ENCODE measurements at regions not wholly inside any gene's neighbourhood (a gene's known extent, or its start where the extent isn't known, plus 50 kb on each side); places are given as distances from the start of the nearest gene placed in this dataset.

- H3K4me2 ChIP-seq: no peak overlapping the region
- no peak overlapping the region for H3K9ac ChIP-seq
- H3K4me3 ChIP-seq: no peak overlapping the region
- TF ChIP-seq Cebpa-rat (IDR thresholded peaks at IDR 0.05): no peak
- no peaks in the 10 kb centered on the region for H3K9me3 ChIP-seq
- no peaks in the 10 kb centered on the region for H3K36me3 ChIP-seq
- H3K4me1 ChIP-seq: no peaks in the 10 kb centered on the region
- no peaks in the 10 kb centered on the region for H3K27me3 ChIP-seq
- no peaks in the 10 kb centered on the region for H4K20me1 ChIP-seq
- H3K27ac ChIP-seq: no peak overlapping the region
Measured at GRCh38 chr2:38152913-38153312, 77.0 kb upstream of the CYP1B1 start.

GRCh38 chr2:38152035-38152434, 76.1 kb upstream of the CYP1B1 start:
- H3K4me1 ChIP-seq: no peaks in the 10 kb centered on the region
- no peaks in the 10 kb centered on the region for H4K20me1 ChIP-seq
- no peak overlapping the region for H3K9ac ChIP-seq
- no peak overlapping the region for H3K4me2 ChIP-seq
- H3K27me3 ChIP-seq: no peaks in the 10 kb centered on the region
- no peak for TF ChIP-seq Cebpa-rat (IDR thresholded peaks at IDR 0.05)
- H3K27ac ChIP-seq: no peak overlapping the region
- H3K9me3 ChIP-seq: no peaks in the 10 kb centered on the region
- H3K4me3 ChIP-seq: no peak overlapping the region
- H3K36me3 ChIP-seq: no peaks in the 10 kb centered on the region

DNA sequence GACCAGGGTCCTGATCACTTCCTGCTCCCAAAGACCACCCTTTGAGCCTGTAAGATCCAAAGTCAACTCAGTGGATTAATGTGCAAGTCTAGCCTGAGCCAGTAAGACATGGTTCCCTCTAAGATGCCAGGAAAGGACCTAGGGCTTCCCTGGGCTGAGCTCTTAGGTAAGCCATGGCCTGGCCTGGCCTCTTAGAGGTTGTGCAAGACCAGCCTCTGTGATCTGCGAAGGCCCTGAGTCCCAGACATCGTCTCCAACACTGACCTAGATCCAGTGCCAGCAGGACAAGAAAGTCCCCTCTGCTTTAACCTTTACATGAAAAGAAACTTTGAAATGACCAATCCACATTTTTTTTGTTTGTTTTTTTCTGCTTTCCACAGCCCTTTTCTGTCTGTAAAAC, 73.6 kb upstream of the CYP1B1 start:
- Histone ChIP-seq H3K4me2 (no peak overlapping the region), H3K9ac (no peak overlapping the region), H3K9me3 (no peaks in the 10 kb centered on the region), H3K27me3 (no peaks in the 10 kb centered on the region), H4K20me1 (no peaks in the 10 kb centered on the region), H3K4me3 (no peak overlapping the region), H3K4me1 (no peaks in the 10 kb centered on the region), H3K27ac (no peak overlapping the region), H3K36me3 (no peaks in the 10 kb centered on the region)
- TF ChIP-seq Cebpa-rat (IDR thresholded peaks at IDR 0.05): no peak

DNA sequence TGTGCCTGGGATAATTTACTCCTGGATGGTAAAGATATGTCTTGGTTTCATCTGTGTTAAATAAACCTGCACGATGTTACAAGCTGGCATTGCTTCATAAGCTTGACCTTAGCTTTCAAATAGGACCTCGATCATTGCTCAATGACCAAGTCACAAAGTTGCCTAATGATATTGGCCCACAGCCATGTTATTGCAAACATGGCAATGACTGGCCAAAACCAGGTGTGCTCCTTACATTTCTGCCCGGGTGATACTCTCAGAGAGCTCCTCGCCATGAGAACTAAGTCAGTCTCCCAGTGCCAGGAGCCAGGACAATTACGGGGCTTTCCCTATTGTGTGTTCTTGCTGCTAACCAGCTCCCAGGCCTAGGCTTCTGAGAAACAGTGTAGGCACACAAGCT, 72.5 kb upstream of the CYP1B1 start:
- Histone ChIP-seq H3K9ac (no peak overlapping the region), H3K4me3 (no peak overlapping the region), H3K27ac (no peak overlapping the region), H3K9me3 (0 out of 2 replicates have a peak, but pooled peaks cover 4% of the 10 kb centered on the region), H3K27me3 (no peaks in the 10 kb centered on the region), H3K36me3 (no peaks in the 10 kb centered on the region), H3K4me1 (no peaks in the 10 kb centered on the region), H3K4me2 (no peak overlapping the region), H4K20me1 (no peaks in the 10 kb centered on the region)
- no peak for TF ChIP-seq Cebpa-rat (IDR thresholded peaks at IDR 0.05)

- no peak for TF ChIP-seq Cebpa-rat (IDR thresholded peaks at IDR 0.05)
- no peak overlapping the region for H3K27ac ChIP-seq
- no peak overlapping the region for H3K4me3 ChIP-seq
Measured at GRCh38 chr2:38147333-38148121, 71.6 kb upstream of the CYP1B1 start.

DNA sequence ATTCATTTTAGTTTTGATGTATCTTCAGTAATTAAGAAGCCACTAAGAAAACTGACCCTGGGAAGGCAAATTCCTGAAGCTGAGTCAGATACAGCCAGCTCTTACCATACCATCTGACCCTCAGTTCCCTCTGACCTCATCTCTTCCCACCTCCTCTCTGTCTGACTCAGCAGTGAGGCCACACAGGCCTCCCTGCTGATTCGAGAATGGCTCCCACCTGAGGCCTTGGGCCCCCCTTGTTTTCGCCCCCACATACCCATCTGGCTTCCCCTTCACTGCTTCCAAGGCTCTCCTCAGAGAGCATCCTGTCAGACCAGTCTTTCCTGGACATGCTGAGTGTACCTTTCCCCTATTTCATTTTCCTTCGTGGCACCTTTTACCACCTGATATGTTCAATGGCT, 71.0 kb upstream of the CYP1B1 start:
- Histone ChIP-seq H3K36me3 (no peaks in the 10 kb centered on the region), H3K27ac (no peak overlapping the region), H4K20me1 (no peaks in the 10 kb centered on the region), H3K4me2 (no peak overlapping the region), H3K27me3 (no peaks in the 10 kb centered on the region), H3K9ac (no peak overlapping the region), H3K4me3 (no peak overlapping the region), H3K9me3 (0 out of 2 replicates have a peak, but pooled peaks cover 15% of the 10 kb centered on the region), H3K4me1 (no peaks in the 10 kb centered on the region)
- no peak for TF ChIP-seq Cebpa-rat (IDR thresholded peaks at IDR 0.05)

More at GRCh38 chr2:38147333-38148121, 71.6 kb upstream of the CYP1B1 start:
- Histone ChIP-seq H3K9me3 (0 out of 2 replicates have a peak, but pooled peaks cover 12% of the 10 kb centered on the region), H3K27me3 (no peaks in the 10 kb centered on the region), H4K20me1 (no peaks in the 10 kb centered on the region), H3K4me1 (no peaks in the 10 kb centered on the region), H3K9ac (no peak overlapping the region), H3K4me2 (no peak overlapping the region), H3K36me3 (no peaks in the 10 kb centered on the region)

- H3K9me3 ChIP-seq: 0 out of 2 replicates have a peak, but pooled peaks cover 15% of the 10 kb centered on the region
- H3K36me3 ChIP-seq: no peaks in the 10 kb centered on the region
- H3K27ac ChIP-seq: no peak overlapping the region
- H4K20me1 ChIP-seq: no peaks in the 10 kb centered on the region
- H3K27me3 ChIP-seq: no peaks in the 10 kb centered on the region
- H3K4me2 ChIP-seq: no peak overlapping the region
- no peak overlapping the region for H3K9ac ChIP-seq
- no peak for TF ChIP-seq Cebpa-rat (IDR thresholded peaks at IDR 0.05)
- no peak overlapping the region for H3K4me3 ChIP-seq
- H3K4me1 ChIP-seq: no peaks in the 10 kb centered on the region
Measured at GRCh38 chr2:38146275-38146906, 70.4 kb upstream of the CYP1B1 start.

GRCh38 chr2:38145236-38145635, 69.3 kb upstream of the CYP1B1 start:
- Histone ChIP-seq H3K9ac (no peak overlapping the region), H3K36me3 (no peaks in the 10 kb centered on the region), H3K4me2 (no peak overlapping the region), H3K27ac (no peak overlapping the region), H3K4me1 (no peaks in the 10 kb centered on the region), H4K20me1 (no peaks in the 10 kb centered on the region), H3K4me3 (no peak overlapping the region), H3K9me3 (0 out of 2 replicates have a peak, but pooled peaks cover 15% of the 10 kb centered on the region), H3K27me3 (no peaks in the 10 kb centered on the region)
- no peak for TF ChIP-seq Cebpa-rat (IDR thresholded peaks at IDR 0.05)

- H3K27me3 ChIP-seq: no peaks in the 10 kb centered on the region
- H3K4me3 ChIP-seq: no peak overlapping the region
- H3K4me1 ChIP-seq: no peaks in the 10 kb centered on the region
- no peak overlapping the region for H3K4me2 ChIP-seq
- no peak for TF ChIP-seq Cebpa-rat (IDR thresholded peaks at IDR 0.05)
- peaks cover 15% of the 10 kb centered on the region; the same call in 1 of the 2 replicates for H3K9me3 ChIP-seq
- no peak overlapping the region for H3K27ac ChIP-seq
- H3K36me3 ChIP-seq: no peaks in the 10 kb centered on the region
- H3K9ac ChIP-seq: no peak overlapping the region
- no peaks in the 10 kb centered on the region for H4K20me1 ChIP-seq
Measured at GRCh38 chr2:38142627-38143026, 66.7 kb upstream of the CYP1B1 start.

DNA sequence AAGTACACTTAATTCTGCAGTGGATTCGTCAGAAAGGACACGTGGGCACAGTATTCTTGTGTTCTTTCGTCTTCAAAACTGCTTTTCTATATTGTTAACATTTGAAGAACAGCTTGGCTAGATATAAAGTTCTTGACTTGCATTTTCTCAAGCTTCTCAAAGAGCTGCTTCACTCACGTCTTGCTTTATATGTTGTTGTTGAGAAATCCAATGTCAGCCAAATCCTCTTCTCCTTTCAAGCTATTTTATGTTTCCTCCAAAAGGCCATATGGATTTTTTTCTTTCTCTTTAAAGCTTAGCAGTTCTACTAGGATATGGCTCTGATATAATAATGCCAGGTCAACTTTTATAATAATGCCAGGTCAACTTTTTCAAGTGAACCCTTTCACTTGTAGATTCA, 65.5 kb upstream of the CYP1B1 start:
- no peak overlapping the region for H3K4me2 ChIP-seq
- H3K27me3 ChIP-seq: no peaks in the 10 kb centered on the region
- no peak overlapping the region for H3K9ac ChIP-seq
- no peak for TF ChIP-seq Cebpa-rat (IDR thresholded peaks at IDR 0.05)
- H4K20me1 ChIP-seq: no peaks in the 10 kb centered on the region
- H3K27ac ChIP-seq: no peak overlapping the region
- no peak overlapping the region for H3K4me3 ChIP-seq
- peaks cover 15% of the 10 kb centered on the region; the same call in 1 of the 2 replicates for H3K9me3 ChIP-seq
- H3K4me1 ChIP-seq: no peaks in the 10 kb centered on the region
- no peaks in the 10 kb centered on the region for H3K36me3 ChIP-seq

Data from BLaER1 (cell line).